ENCODE measurements at regions not wholly inside any gene's neighbourhood (a gene's known extent, or its start where the extent isn't known, plus 50 kb on each side); places are given as distances from the start of the nearest gene placed in this dataset.
A peak's percentile ranks its signal among the peaks of the same experiment; 100 is the strongest.

GRCh38 chr12:11573880-11574279, 75.6 kb upstream of the ETV6 start:
- Mint-ChIP-seq H3K36me3 (no peaks in the 10 kb centered on the region), H3K27ac (no peak overlapping the region), H3K4me3 (no peak overlapping the region), H3K9me3 (no peaks in the 10 kb centered on the region), H3K4me1 (peaks cover 19% of the 10 kb centered on the region)
- no peak for ATAC-seq
- no peak for DNase-seq (ENCODE audit: low spot score in 2 of 2)

- Mint-ChIP-seq H3K9me3 (no peaks in the 10 kb centered on the region), H3K36me3 (no peaks in the 10 kb centered on the region), H3K27ac (peak overlapping the region; percentile 5), H3K4me3 (no peak overlapping the region), H3K4me1 (peaks cover 28% of the 10 kb centered on the region)
- DNase-seq (ENCODE audit: low spot score in 2 of 2) (peak in 1 of 2 donors; percentile 65), ATAC-seq (peak; percentile 94)
Measured at GRCh38 chr12:11576104-11576503, 73.4 kb upstream of the ETV6 start.

DNA sequence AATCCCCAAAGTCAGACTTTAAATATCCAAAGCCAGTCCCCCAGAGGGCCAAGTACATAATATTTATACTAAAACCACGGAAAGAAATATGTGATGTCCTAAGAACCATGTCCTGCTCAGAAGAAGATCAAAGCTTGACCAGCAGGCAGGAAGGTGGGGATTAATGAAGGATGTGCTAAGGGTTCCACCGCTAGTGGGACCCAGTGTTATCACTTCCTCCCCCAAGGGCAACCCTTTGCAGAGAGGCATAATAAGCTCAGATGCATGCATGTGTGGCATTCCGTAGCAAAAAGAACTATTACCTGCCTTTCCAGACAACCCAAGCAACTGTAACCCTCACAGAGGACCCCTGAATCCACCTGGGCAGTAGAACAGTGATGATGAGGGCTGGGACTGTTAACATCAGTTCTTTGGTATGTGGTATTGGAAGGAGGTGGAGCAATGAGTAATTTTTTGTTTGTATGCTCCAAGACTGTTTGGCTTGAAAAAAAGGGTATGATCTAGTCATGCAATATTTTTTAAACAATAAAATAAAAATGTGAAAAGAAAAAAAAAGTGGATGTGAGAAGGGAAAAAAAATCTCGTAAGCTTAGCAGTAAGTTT, 71.7 kb upstream of the ETV6 start:
- Mint-ChIP-seq H3K9me3 (no peaks in the 10 kb centered on the region), H3K27ac (no peak overlapping the region), H3K36me3 (no peaks in the 10 kb centered on the region), H3K4me1 (peaks cover 32% of the 10 kb centered on the region), H3K4me3 (no peak overlapping the region)
- DNase-seq (ENCODE audit: low spot score in 2 of 2) = no peak
- no peak for ATAC-seq

- ATAC-seq (peak; percentile 62), DNase-seq (ENCODE audit: low spot score in 2 of 2) (no peak)
- Mint-ChIP-seq H3K36me3 (no peaks in the 10 kb centered on the region), H3K27ac (no peak overlapping the region), H3K4me3 (no peak overlapping the region), H3K4me1 (peaks cover 32% of the 10 kb centered on the region), H3K9me3 (no peaks in the 10 kb centered on the region)
Measured at GRCh38 chr12:11578461-11578993, 70.9 kb upstream of the ETV6 start.

DNA sequence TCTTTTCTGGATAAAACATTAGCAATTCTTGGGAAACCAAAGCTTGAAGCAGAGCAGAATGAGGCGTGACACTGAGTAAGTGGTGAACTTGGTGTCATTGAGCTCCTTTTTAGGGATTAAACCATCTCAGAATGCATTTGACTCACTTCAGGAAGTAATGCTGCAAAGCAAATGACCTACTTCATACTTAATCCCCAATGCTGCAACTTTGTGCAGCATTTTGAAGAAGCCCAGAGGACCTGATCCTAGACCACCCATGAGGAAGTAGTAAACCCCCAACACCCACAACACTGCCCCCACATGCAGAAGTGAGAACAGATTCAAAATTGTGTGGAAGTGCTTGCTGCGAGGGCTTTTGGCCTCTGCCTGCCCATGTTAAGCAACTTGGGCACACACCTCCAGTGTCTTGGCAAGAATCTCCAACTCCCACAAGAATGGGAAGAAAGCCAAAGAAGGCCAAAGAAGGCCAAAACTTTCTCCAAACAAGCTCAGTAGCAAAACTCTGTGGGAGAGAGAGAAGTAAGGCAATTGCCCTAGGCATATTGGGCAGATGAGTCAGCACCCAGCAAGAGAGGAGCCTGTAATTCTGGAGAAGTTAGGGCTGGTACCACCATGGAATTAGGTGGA, 69.2 kb upstream of the ETV6 start:
- Mint-ChIP-seq H3K9me3 (no peaks in the 10 kb centered on the region), H3K36me3 (no peaks in the 10 kb centered on the region), H3K4me1 (peaks cover 32% of the 10 kb centered on the region), H3K4me3 (no peak overlapping the region), H3K27ac (no peak overlapping the region)
- DNase-seq (ENCODE audit: low spot score in 2 of 2) (peak in 1 of 2 donors; percentile 53), ATAC-seq (peak; percentile 43)

DNA sequence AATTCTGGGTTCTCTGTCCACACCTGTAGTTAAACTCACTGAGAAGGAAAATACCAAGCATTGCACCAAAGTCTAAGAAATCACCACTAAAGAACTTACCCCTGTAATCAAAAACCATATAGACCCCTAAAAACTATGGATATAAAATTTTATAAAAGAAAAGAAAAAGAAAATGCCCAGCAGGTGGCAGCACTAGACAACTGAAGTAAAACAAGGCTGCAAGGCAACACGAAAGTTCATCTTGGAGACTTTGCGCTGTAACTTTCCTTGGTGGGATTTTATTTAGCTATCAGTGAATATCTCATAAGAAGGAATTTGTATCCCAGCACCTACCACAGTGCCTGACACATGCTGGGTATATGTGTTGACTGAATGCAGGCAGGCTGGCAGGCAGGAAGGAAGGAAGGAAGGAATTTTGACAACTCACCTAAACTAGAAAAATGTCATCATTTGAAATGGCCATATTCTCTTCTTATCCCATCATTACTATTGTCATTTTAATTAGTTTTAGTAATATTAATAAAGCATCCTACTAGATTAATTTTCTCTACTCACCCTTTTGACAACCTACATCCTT, 68.2 kb upstream of the ETV6 start:
- no peak for ATAC-seq
- H3K9me3 Mint-ChIP-seq = no peaks in the 10 kb centered on the region
- no peaks in the 10 kb centered on the region for H3K36me3 Mint-ChIP-seq
- H3K4me1 Mint-ChIP-seq = peaks cover 27% of the 10 kb centered on the region
- DNase-seq (ENCODE audit: low spot score in 2 of 2) = peak; percentile 49 to 81
- no peak overlapping the region for H3K27ac Mint-ChIP-seq
- no peak overlapping the region for H3K4me3 Mint-ChIP-seq

- no peak overlapping the region for H3K27ac Mint-ChIP-seq
- ATAC-seq (no peak), DNase-seq (ENCODE audit: low spot score in 2 of 2) (no peak)
- no peaks in the 10 kb centered on the region for H3K9me3 Mint-ChIP-seq
- no peak overlapping the region for H3K4me3 Mint-ChIP-seq
- no peaks in the 10 kb centered on the region for H3K36me3 Mint-ChIP-seq
- H3K4me1 Mint-ChIP-seq = peaks cover 9% of the 10 kb centered on the region
Measured at GRCh38 chr12:11584221-11584855, 65.1 kb upstream of the ETV6 start.

DNA sequence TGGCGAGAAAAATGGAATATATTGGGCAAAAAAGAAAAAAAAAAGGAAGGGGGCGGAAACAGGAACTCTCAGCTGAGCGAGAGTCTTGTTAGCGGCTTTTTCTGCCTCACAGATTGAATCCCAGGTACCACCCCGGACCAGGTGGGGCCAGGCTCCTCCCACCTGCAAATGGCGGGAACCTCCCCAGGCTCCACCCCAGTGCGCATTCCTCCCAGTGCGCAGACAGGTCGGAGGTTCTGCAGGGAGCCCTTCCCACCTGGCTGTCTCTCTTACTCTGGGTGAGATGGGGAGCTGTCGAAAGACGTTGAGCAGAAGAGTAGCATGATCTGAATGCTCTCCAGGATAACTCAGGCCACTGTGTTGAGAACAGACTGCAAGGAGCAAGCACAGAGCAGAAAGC, 57.0 kb upstream of the ETV6 start:
- ATAC-seq (no peak), DNase-seq (ENCODE audit: low spot score in 2 of 2) (no peak)
- H3K9me3 Mint-ChIP-seq = no peaks in the 10 kb centered on the region
- H3K36me3 Mint-ChIP-seq = no peaks in the 10 kb centered on the region
- H3K4me1 Mint-ChIP-seq = no peaks in the 10 kb centered on the region
- H3K4me3 Mint-ChIP-seq = no peak overlapping the region
- no peak overlapping the region for H3K27ac Mint-ChIP-seq

- DNase-seq (ENCODE audit: low spot score in 2 of 2) (no peak), ATAC-seq (no peak)
- no peak overlapping the region for H3K4me3 Mint-ChIP-seq
- H3K27ac Mint-ChIP-seq = no peak overlapping the region
- H3K36me3 Mint-ChIP-seq = no peaks in the 10 kb centered on the region
- H3K4me1 Mint-ChIP-seq = no peaks in the 10 kb centered on the region
- H3K9me3 Mint-ChIP-seq = no peaks in the 10 kb centered on the region
Measured at GRCh38 chr12:11593013-11593412, 56.5 kb upstream of the ETV6 start.

DNA sequence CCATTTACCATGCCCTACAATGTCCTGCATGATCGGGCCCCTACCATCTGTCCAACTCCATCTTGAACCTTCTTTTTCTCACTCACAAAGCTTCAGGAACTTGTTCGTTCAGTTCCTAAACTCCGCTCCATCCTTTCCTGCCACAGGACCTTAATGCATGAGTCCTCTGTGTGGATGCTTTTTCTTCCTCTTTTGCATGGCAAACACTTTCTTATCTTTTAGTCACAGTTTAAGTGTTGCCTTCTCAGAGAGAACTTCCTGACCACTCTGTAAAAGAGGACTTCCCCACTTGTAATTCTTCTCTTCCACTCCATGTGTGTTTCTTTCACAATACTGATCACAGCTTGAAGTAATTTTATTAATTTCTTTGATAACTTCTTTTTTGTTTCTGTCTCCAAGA, 54.4 kb upstream of the ETV6 start:
- Mint-ChIP-seq H3K27ac (no peak overlapping the region), H3K4me3 (no peak overlapping the region), H3K36me3 (no peaks in the 10 kb centered on the region), H3K9me3 (no peaks in the 10 kb centered on the region), H3K4me1 (no peaks in the 10 kb centered on the region)
- ATAC-seq = no peak
- no peak for DNase-seq (ENCODE audit: low spot score in 2 of 2)

DNA sequence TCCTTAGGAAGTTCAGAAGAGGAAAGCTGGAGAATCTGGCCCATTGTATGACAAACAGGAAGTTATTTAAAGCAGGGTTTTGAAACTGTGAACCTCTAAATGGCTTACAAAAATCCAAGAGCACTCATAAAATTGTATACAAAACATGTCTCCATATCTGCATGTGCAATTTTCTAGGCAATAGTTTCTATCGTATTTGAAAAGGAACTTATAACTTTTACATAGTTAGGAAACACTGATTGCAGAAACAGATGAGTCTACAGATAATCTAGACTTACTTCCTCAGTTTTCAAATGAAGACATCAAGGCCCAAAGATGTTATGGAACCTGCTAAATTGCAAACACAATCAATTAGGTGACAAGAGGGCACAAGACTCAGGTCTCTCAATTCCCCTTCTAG, 53.3 kb upstream of the ETV6 start:
- H3K4me1 Mint-ChIP-seq = peaks cover 6% of the 10 kb centered on the region

DNA sequence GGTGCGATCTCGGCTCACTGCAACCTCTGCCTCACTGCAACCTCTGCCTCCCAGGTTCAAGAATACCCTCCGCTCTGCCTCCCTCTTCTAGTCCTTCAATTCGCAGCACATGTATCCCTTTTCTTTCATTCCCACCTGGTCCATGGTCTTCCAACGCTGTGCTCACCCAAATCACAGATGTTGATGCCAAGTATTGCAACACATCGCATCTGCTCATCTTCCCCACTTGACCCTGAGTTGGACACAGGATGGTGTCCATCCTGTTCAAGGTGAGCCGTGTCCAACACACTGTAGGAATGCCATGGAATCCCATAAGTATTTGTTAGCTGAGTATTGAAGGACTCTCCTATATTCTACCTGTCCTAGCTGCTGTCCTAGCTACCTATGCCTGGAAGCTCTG, 50.6 kb upstream of the ETV6 start:
- no peak overlapping the region for H3K4me3 Mint-ChIP-seq
- H3K4me1 Mint-ChIP-seq = peaks cover 10% of the 10 kb centered on the region
- H3K27ac Mint-ChIP-seq = no peak overlapping the region
- DNase-seq (ENCODE audit: low spot score in 2 of 2) (no peak), ATAC-seq (no peak)
- no peaks in the 10 kb centered on the region for H3K36me3 Mint-ChIP-seq
- no peaks in the 10 kb centered on the region for H3K9me3 Mint-ChIP-seq

More for the DNA sequence above, 53.3 kb upstream of the ETV6 start:
- DNase-seq (ENCODE audit: low spot score in 2 of 2) = no peak
- H3K9me3 Mint-ChIP-seq = no peaks in the 10 kb centered on the region
- no peaks in the 10 kb centered on the region for H3K36me3 Mint-ChIP-seq
- no peak overlapping the region for H3K27ac Mint-ChIP-seq
- no peak overlapping the region for H3K4me3 Mint-ChIP-seq
- ATAC-seq = no peak

Measured in stimulated activated effector memory CD8-positive, alpha-beta T cell treated with anti-CD3 and anti-CD28 coated beads, Interleukin-12 subunit alpha, Interleukin-12 subunit beta, amount 100 ng/mL, for 72 hours (primary cell).